ENCODE measurements at regions not wholly inside any gene's neighbourhood (a gene's known extent, or its start where the extent isn't known, plus 50 kb on each side); places are given as distances from the start of the nearest gene placed in this dataset.

DNA sequence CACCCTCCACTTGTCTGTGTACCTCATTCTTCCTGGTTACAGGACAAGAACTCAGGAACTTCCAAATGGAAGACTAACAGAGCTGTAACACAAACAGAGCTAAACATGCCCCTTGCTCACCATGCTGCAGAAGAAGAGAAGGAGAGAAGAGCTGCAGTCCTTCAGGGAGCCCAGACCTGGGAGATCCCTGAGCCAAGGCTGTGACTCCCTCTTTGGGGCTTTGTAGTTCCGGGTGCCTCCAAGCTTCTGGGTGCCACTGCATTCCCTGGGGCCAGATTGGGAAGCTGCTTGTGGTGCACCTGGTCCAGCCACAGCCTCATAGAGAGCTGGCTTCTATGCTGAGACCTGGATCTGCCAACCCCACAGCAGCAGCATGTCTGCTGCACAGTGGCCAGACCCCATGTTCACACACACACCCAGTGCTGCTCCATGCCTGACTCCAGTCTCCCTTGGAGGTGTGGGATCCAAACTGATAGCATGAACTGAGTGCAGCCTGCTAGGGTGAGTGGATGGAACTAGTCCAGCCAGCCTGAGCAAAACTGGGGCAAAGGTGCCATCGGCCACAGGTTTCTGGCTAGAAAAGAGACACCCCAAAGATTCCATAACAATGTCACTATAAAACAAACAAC lies 263.0 kb upstream of the NRIP1 start:
- DNase-seq: no peak

DNA sequence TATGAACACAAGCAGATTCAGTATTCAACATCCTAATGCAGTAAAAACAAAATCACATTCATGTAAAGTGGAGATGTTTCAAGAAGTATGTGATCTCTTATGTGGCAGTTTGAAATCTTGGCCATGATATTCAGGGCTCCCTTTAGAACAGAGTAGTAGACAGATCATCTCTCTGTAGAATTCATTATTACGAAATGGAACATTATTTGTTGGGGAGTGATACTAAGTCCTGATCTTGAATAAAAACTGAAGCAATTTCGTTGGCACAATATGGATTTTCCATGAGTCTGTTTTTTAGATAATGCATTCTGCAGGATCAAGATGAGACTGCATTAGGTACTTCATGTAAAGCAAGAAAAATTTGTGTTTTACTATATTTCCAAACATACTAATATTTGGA lies 264.4 kb upstream of the NRIP1 start:
- no peak for DNase-seq

DNA sequence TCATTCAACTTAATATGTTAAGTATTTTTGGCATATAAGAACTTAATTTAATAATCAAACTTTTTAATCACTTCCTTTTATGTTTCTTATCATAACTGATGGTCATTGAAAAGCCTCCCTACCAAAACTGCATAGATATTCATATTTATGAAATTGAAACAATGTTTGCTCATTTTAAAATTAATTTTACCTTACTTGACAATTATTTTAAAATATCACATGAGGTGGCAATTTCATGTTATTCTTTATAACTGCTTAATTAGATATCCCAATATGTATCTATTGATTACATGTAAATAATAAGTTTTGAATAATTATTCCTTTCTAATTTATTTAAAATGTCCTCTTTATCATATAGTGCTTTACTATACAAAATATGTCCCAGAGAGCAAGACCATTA lies 266.1 kb upstream of the NRIP1 start:
- no peak for DNase-seq

DNA sequence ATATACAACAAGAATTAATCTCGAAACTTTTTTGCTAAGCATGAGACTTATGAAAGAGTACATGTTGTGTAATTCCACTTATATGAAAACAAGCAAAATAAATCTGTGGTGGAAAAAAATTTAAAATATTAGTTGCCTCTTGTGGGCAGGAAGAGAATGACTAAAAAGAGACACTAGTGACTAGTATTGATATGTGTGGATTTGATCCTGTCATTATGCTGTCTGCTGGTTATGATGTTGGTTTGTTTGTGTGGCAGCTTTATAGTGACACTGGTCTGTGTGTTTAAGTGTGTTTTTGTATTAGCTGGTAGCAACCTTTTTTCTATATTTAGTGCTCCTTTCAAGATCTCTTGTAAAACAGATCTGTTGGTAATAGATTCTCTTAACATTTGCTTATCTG lies 267.8 kb upstream of the NRIP1 start:
- DNase-seq: no peak

DNA sequence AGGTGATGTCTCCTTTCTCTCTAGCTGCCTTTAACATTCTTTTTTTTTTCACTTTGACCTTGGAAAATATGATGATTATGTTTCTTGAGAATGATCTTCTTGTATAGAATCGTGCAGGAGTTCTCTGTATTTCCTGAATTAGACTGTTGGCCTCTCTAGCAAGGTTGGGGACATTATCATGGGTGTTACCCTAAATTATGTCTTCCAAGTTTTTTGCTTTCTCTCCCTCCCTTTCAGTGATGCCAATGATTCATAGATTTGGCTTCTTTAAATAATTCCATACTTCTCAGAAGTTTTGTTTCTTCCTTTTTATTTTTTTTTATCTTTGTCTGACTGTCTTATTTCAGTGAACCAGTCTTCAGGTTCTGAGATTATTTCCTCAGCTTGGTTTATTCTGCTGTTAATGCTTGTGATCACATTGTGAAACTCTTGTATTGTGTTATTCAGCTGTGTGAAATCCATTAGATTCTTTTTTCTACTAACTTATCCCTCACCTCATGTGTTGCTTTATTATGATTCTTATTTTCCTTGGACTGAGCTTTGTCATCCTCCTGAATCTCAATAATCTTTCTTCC lies 268.4 kb upstream of the NRIP1 start:
- no peak for DNase-seq

DNA sequence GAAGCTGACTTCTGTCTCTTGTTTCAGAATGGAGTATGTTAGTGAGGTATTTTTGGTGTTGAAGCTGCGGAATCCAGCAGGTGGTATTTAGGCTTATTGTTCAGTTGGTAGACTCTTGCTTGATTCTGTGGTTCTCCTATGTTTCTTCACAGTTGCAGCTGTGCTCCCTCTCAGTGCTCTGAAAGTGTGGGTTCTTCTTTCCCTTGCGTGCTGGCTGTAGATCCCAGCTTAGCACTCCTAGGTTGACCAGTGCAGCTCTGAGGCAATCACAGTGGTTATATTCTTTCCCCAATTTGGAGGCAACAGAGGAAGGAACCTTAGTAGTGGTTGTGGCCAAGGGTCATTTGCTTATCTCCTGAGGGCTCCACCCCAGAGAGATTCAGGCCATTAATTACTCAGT lies 269.2 kb upstream of the NRIP1 start:
- no peak for DNase-seq

DNA sequence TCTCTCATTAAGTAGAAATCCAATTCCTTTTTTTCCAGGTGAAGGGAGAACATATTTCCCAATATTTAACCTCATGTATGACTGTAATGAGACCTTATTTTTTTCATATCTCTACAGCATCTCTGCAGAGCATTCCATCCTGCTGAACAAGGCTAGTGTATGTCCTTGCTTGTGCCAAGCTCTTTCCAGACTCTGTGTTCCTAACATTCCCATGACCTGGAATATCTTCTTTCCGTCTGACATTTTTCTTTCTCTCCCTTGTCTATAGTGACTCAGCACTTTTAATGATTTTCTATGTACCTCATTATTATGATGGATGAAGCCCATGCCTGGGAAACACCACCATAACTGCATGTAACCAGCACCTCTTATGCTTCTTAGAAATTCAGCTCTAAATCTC lies 278.3 kb upstream of the NRIP1 start:
- DNase-seq: no peak

DNA sequence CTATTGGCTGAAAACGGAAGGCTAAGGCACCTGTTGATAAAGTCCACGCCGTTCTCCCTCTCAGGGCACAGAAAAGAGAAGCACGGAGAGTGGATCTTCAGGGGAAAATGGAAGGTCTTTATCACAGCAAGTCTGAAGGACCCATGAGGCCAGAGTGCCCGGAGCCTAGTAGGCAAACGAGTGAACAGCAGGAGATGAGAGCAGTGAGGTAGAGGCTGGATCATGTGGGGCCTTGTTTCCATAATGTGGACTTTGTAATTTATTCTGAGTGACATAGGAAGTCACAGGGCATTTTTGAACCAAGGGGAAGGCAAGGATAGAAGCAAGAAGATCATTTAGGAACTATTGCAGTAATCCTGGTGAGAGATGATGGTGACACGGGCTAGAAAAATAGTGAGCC lies 287.2 kb upstream of the NRIP1 start:
- DNase-seq: no peak

DNA sequence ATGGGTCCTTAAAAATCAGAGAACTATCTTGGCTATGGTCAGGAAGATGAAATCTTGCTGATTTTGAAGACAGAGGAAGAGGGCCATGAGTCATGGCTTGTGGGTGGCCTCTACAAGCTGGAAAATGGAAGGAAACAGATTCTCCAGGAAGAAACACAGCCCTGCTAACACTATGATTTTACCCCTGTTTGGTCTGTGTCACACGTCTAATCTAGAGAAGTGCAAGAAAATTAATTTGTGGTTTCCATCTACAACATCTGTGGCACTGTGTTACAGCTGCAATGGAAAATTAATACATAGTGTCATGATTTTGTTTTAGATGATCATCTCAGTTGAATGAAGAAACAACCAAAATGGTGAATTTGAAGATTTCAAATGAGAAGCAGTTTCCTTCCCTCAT lies 288.7 kb upstream of the NRIP1 start:
- DNase-seq: no peak

DNA sequence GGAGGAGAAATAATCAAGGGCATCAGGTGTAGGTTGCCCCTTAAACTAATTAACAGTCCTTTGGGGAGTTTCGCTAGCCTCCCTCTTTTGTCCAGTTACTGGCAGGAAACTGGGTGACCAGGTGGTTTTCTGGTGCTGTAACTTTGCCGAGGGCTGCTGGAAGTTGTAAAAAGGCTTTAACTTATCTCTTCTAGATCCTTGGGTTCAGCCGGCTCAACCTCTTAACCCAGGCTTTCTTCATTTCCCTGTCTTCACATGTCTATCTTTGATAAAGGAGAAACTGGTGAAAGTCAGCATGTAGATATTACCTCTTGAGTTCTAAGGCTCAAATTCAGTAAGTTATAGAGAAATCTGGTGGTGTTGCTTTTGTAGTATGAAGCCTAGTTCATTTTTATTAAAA lies 289.7 kb upstream of the NRIP1 start:
- DNase-seq: no peak

DNA sequence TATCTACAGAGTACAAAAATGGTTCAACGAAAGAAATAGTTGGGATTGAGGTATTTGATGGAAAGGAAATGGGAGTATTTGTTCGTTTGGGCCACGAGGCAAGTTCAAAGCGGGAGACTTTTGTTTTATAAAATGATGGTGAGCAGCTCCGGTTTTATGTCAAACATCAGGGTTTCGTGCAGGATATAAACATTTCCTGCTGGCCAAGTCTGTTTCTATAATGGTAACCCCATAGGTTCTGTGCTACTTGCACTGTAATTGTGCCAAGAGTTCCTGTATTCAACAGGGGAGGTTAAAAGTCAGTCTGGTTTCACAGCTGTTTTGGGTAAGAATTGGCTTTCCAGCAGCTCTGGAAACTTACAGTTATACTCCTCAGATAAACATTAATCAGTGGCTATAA lies 290.3 kb upstream of the NRIP1 start:
- no peak for DNase-seq

DNA sequence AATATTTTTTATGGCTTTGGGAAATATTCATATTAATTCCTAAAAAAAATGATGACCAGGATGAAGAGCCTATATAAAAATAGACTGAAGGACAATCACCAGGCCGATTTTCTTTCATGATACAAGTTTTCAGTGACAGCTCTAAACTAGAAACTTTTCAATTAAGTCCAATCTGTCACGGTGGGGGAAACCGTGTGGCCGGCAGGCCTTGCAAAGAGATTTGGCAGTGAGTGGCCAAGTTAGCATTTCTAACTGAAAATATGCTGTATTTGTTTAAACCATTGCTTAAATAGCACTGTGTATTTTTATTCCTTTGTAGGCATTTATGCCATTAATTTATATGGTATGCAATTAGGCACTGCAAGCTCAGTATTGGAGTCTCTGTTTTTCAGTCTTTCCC lies 294.5 kb upstream of the NRIP1 start:
- no peak for DNase-seq

DNA sequence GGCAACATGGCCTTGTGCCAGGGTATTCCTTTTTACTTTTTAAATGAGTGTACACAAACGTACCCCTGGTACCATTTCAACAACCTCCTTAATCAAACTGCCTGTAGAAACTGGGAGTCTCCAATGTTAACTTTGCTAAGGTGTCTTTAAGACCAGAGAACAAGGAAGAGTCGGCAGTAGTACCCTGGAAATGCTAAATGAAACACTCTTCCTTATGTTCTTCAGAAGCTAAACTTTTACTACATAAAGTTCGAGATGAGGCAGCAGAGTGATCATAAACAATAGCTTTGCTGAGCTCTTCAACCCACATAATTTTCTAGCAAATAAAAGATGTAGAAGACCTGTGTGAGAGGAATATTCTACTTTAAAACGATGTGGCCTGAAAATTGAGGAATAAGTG lies 297.7 kb upstream of the NRIP1 start:
- no peak for DNase-seq

DNA sequence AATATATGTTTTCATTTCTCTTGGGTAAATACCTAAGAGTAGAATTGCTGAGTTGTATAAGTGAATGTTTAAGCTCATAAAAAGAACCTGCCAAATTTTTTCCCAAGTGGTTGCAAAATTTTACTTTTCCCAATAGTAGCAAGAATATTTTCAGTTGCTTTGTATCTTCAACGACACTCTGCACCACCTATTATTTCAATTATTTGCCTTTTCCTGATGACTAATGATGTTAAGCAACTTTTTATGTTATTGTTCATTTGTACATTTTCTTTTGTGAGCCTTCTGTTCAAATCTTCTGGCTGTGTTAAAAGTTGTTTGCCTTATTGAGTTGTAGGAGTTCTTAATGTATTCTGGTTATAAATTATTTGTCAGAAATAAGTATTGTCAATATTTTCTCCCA lies 299.1 kb upstream of the NRIP1 start:
- DNase-seq: no peak

DNA sequence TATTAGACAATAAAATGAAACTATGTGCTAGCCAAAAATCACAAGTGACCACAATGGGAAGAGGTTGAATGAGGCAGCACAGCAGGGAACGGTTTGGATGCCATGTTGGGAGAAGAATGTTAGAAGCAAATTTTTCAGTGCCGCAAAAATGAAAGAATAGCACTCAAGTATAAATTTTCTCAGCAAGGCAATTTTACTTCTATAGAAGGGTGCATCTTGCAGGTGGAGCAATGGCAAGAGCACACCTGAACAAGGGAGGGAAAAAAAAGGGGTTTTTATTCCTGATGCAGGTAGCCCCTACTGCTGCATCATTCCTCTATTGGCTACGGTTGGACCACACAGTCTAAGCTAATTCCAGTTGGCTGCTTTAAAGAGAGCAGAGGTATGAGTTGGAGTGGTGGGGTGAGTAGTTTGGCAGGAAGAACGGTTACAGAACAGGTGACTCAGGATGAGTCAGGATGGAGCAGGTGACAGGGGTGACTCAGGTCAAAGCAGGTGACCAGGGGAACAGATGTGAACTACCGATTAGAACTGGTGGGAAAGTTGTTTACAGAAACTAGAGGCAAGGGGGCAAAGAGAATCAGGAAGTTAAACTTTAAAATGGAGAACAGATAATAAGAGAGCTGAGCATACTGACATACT lies 301.1 kb upstream of the NRIP1 start:
- no peak for DNase-seq

DNA sequence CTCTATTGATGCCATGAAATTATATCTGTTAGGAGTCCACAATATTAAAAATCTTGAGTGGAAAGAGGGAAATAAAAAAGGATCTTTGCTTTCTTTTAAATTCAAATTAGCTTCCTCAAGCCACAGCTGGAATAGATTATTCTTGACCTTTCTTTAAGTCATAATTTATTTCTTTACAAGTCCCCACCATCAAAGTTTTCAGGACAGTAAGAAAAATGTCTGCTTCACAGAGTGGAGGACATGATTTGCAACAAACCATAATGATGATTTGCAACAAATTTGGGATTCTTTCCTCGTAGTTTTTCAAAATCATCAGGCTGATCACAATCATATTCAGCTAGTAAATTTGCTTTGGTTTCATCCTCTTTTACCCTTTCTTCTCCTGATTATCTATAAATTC lies 301.8 kb upstream of the NRIP1 start:
- DNase-seq: no peak

DNA sequence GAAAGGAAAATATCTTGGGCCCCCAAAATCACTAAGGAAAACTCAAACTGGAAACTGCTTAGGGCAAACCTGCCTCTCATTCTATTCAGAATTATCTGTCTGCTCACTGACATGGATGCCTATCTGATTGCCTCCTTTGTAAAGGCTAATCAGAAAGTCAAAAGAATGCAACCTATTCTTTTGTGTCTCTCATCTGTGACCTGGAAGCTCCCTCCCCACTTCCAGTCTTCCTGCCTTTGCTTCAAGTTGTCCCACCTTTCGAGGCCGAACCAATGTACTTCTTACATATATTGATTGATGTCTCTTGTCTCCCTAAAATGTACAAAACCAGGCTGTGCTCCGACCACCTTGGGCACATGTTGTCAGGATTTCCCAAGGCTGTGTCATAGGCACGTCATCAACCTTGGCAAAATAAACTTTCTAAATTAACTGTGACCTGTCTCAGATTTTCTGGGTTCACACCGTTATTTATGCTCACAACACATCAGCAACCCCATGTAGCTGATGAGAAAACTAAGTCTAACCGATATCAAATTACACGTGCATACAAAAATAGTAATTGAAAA lies 302.3 kb upstream of the NRIP1 start:
- no peak for DNase-seq

DNA sequence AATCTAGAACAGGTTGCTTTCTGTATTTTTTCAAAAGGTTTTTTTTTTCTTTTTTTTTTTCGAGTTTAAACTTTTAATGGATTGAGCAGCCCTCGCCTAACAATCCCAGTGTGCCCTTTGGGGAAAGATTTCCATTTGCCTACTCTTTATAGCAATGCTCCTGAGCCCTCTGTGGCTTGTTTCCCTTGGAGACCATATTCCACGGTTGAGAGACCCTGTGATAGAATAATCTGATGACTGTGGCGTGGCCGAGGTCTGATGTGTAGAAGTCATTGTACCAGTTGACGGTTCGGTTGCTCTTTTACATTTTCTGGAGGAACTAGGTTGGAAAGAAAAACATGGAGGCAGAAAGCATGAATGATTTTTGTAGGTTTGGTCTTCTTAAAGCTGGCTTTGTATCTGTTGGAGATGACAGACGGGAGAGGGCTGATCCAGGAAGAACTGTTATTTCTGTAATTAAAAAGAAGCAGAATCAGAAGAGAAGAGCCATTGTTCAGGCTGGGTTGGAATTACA lies 305.7 kb upstream of the NRIP1 start:
- DNase-seq: no peak

DNA sequence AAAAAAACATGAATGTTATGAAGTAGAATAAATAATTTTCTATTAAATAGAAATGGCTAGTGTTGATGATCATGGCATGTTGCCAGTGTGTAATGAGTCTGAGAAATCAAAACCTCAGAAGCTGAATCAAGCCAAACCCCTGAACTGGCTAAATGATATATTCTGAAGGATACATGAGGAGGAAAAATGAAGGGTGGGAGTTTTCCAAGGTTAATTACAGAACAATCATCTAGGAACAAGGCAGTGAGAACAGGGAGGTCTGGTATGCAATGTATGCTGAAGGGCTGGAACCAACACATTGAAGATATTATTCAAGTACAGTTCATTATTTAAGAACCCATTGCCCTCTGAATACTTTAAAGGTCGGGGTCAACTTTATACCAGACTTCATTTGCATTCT lies 309.1 kb upstream of the NRIP1 start:
- no peak for DNase-seq

DNA sequence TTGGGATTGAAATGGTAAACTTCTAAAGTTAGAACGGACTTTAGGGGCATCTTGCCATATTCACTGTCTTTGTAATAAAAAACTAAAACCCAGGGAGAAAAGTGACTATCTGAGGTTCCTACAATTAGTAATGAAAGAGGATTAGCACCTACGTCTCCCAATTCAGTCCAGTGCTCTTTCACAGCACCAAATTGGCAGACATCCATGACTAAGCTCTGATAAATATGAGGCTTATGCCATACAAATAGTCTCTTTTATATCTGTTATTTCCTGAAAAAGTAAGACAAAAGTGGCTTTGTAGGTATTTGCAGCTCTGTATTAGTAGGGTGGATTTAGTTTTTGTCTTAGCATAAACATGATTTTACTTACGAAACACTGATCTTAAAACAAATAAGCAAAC lies 315.0 kb upstream of the NRIP1 start:
- no peak for DNase-seq

DNA sequence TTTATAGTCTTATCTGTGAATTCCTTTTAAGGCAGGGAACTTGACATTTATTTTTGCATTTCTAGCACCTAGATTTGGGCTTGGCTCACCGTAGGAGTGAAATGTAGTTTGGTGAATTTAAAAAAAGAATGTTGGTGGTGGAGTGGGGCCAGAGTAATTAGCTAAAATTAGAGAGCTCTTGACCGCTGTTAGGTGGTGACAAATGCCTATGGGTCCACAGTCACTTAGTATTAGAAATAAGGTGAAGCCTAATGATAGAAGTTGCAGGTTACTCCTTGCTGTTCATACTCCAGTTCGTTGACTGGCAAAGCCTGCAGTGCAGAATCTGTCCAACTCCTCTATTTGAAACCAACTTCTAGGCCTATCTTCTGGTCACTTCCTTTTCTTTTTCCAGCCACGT lies 318.8 kb upstream of the NRIP1 start:
- no peak for DNase-seq

DNA sequence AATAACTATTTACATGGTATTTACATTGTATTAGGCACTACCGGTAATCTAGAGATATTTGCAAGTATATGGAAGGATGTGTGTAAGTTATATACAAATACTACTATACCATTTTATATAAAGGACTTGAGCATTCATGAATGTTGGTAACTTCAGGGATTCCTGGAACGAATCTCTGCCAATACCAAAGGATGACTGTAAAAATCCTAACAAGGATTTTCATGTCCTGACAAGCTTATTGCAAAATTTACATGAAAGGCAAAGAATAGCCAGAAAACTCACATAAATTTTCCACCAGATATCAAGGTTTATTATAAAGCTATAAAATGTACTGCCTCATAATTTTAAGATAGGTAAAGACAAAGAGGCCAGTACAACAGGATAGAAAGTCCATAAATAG lies 325.2 kb upstream of the NRIP1 start:
- DNase-seq: no peak

DNA sequence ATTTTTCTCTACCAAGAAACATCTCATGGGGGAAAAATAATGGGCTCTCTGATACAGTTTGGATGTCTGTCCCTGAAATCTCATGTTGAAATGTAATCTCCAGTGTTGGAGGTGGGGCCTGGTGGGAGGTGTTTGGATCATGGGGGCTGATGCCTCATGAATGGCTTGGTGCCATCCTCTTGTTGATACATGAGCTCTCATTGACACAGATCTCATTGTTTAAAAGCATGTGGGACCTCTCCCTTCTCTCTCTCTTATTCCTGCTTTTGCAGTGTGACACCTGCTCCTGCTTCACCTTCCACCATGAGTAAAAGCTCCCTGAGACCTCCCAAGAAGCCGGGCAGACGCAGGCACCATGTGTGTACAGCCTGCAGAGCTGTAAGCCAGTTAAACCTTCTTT lies 332.5 kb upstream of the NRIP1 start:
- DNase-seq: no peak

DNA sequence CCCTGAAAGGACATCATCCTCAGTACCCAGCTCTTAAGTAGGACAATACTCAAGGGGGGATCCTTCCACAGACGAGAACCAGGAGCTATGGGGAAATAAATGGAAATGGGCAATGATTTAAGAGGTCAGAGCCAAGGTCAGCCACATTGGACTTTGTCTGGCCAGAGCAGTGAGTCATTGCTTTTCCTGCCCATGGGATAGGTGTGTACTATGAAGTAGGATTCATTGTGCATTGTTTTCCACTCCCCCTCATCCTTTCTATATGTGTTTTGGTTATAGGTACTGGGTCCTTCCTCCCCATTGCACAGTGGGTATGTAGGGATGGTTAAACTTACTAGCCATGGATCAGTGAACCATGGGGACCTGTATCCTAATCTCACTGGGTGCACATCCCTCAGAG lies 328.9 kb upstream of the USP25 start:
- no peak for DNase-seq

DNA sequence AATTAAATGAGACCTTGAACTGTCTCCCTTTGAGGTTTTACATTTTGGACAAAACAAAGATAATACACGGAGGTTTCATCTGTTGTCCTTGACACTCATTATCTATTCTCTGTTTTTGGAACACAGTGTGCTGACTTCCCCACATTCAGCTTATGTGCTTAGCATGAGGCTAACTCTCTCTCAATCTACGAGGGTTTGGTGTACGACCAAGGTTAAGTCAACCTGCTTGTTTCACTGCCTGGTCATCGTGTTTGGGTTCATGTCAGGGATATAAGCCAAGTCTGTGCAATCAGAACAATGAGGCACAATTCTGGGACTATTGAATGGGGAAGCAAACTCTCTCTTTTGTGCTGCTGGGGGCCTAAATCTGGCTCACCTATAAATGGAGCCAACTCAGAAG lies 328.5 kb upstream of the USP25 start:
- DNase-seq: no peak
